Erythroblast (primary cell): ENCODE measurements at regions not wholly inside any gene's neighbourhood (a gene's known extent, or its start where the extent isn't known, plus 50 kb on each side); places are given as distances from the start of the nearest gene placed in this dataset.

ENCODE experiments used
- GATA1 ChIP-seq: IDR thresholded peaks from 2 replicates; pipeline ENCODE4 v1.6.1; 2011; ENCODE audit warnings: low read depth, mild to moderate bottlenecking, control low read depth, low read length, moderate library complexity
- POLR2A ChIP-seq: IDR thresholded peaks from 2 replicates; pipeline ENCODE4 v1.6.1; 2011; ENCODE audit warnings: mild to moderate bottlenecking, low read length

DNA sequence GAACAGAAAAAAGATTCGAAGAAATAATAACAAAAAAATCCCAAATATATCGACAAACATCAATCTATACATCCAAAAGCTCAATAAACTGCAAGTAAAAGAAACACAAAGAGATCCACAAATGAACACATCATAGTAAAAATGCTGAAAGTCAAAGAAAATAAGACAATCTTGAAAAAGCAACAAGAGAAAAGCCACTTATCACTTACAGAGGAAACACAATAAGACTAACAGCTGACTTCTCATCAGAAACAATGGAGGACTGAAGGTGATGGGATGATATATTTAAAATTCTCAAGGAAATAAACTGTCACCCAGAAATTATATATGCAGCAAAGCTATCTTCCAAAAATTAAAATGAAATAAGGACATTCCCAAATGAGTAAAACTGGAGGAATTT is 140.3 kb downstream of the NDUFA10 start:
- no peak for TF ChIP-seq POLR2A
- TF ChIP-seq GATA1, result no peak
